Endothelial cell (in vitro differentiated cells): ENCODE measurements at regions not wholly inside any gene's neighbourhood (a gene's known extent, or its start where the extent isn't known, plus 50 kb on each side); places are given as distances from the start of the nearest gene placed in this dataset.
"Not testable (repeated sequence)": the region's sequence is repeated elsewhere in the genome, so short reads cannot be mapped to it uniquely, and the experiment has no call there.

Experiments
- DNase-seq: peaks from one replicate; pipeline ENCODE4 v3.0.0; 2021; ENCODE audit warnings: low spot score
- H3K27ac Mint-ChIP-seq: one replicate; pipeline ENCODE4 v1.8.0; 2021; ENCODE audit warnings: mixed read lengths, inconsistent platforms; ENCODE audit not compliant: unreplicated experiment
- H3K27me3 Mint-ChIP-seq: one replicate; pipeline ENCODE4 v1.8.0; 2021; ENCODE audit warnings: mild to moderate bottlenecking, moderate library complexity, mixed read lengths, inconsistent platforms; ENCODE audit not compliant: unreplicated experiment
- H3K36me3 Mint-ChIP-seq: one replicate; pipeline ENCODE4 v1.8.0; 2021; ENCODE audit warnings: mild to moderate bottlenecking, low read depth, mixed read lengths, inconsistent platforms; ENCODE audit not compliant: unreplicated experiment
- H3K4me1 Mint-ChIP-seq: one replicate; pipeline ENCODE4 v1.8.0; 2021; ENCODE audit warnings: mild to moderate bottlenecking, mixed read lengths, inconsistent platforms; ENCODE audit not compliant: unreplicated experiment
- H3K4me3 Mint-ChIP-seq: one replicate; pipeline ENCODE4 v1.8.0; 2021; ENCODE audit warnings: mild to moderate bottlenecking, mixed read lengths, inconsistent platforms; ENCODE audit not compliant: unreplicated experiment
- H3K9me3 Mint-ChIP-seq: one replicate; pipeline ENCODE4 v1.8.0; 2021; ENCODE audit warnings: mixed read lengths, inconsistent platforms; ENCODE audit not compliant: unreplicated experiment
- CTCF ChIP-seq: fragments of 200-600 bp; sonication (generic); IDR thresholded peaks from one replicate; pipeline ENCODE4 v1.5.0; 2021; ENCODE audit warnings: antibody characterized with exemption; ENCODE audit not compliant: unreplicated experiment

GRCh38 chr2:82182270-82182669 lies 1877.7 kb upstream of the LRRTM1 start:
- Mint-ChIP-seq H3K27me3 (no peaks in the 10 kb centered on the region), H3K4me1 (no peaks in the 10 kb centered on the region), H3K36me3 (no peaks in the 10 kb centered on the region), H3K9me3 (no peaks in the 10 kb centered on the region), H3K4me3 (no peak overlapping the region), H3K27ac (no peak overlapping the region)
- no peak for DNase-seq
- TF ChIP-seq CTCF = no peak

GRCh38 chr2:82175210-82175609 lies 1870.7 kb upstream of the LRRTM1 start:
- not testable (repeated sequence) for H3K4me1 Mint-ChIP-seq, H3K4me3 Mint-ChIP-seq, H3K27me3 Mint-ChIP-seq, DNase-seq, H3K27ac Mint-ChIP-seq, H3K9me3 Mint-ChIP-seq, H3K36me3 Mint-ChIP-seq

GRCh38 chr2:82172483-82172882 lies 1867.9 kb upstream of the LRRTM1 start:
- H3K36me3 Mint-ChIP-seq = no peaks in the 10 kb centered on the region
- H3K4me1 Mint-ChIP-seq = no peaks in the 10 kb centered on the region
- no peak overlapping the region for H3K4me3 Mint-ChIP-seq
- TF ChIP-seq CTCF = no peak
- no peaks in the 10 kb centered on the region for H3K27me3 Mint-ChIP-seq
- no peak overlapping the region for H3K27ac Mint-ChIP-seq
- no peak for DNase-seq
- no peaks in the 10 kb centered on the region for H3K9me3 Mint-ChIP-seq

GRCh38 chr2:82169379-82169778 lies 1864.8 kb upstream of the LRRTM1 start:
- TF ChIP-seq CTCF = no peak

GRCh38 chr2:82165377-82165776 lies 1860.8 kb upstream of the LRRTM1 start:
- H3K27me3 Mint-ChIP-seq = no peaks in the 10 kb centered on the region
- H3K36me3 Mint-ChIP-seq = no peaks in the 10 kb centered on the region
- no peaks in the 10 kb centered on the region for H3K9me3 Mint-ChIP-seq
- peaks cover 3% of the 10 kb centered on the region for H3K4me1 Mint-ChIP-seq
- H3K4me3 Mint-ChIP-seq = no peak overlapping the region
- no peak for DNase-seq
- TF ChIP-seq CTCF = no peak
- no peak overlapping the region for H3K27ac Mint-ChIP-seq

More at GRCh38 chr2:82169379-82169778, 1864.8 kb upstream of the LRRTM1 start:
- Mint-ChIP-seq H3K4me1 (peaks cover 3% of the 10 kb centered on the region), H3K27ac (no peak overlapping the region), H3K36me3 (no peaks in the 10 kb centered on the region), H3K27me3 (no peaks in the 10 kb centered on the region), H3K4me3 (no peak overlapping the region), H3K9me3 (no peaks in the 10 kb centered on the region)
- DNase-seq = no peak

- H3K36me3 Mint-ChIP-seq = no peaks in the 10 kb centered on the region
- no peaks in the 10 kb centered on the region for H3K9me3 Mint-ChIP-seq
- H3K27ac Mint-ChIP-seq = no peak overlapping the region
- H3K27me3 Mint-ChIP-seq = peaks cover 2% of the 10 kb centered on the region
- TF ChIP-seq CTCF = no peak
- H3K4me3 Mint-ChIP-seq = no peak overlapping the region
- DNase-seq = no peak
- no peaks in the 10 kb centered on the region for H3K4me1 Mint-ChIP-seq
Observed at GRCh38 chr2:82158150-82158549, 1853.6 kb upstream of the LRRTM1 start.
